Stimulated activated CD8-positive, alpha-beta memory T cell treated with anti-CD3 and anti-CD28 coated beads, Interleukin-7, amount 100 ng/mL, for 1 hour (primary cell): ENCODE measurements at regions not wholly inside any gene's neighbourhood (a gene's known extent, or its start where the extent isn't known, plus 50 kb on each side); places are given as distances from the start of the nearest gene placed in this dataset.
"Not testable (repeated sequence)": the region's sequence is repeated elsewhere in the genome, so short reads cannot be mapped to it uniquely, and the experiment has no call there.

ENCODE experiments used
- DNase-seq, 2 donors: peaks; one replicate each; pipeline ENCODE4 v3.0.0-alpha.2; 2020; ENCODE audit warnings: low read depth in 2 of 2

DNA sequence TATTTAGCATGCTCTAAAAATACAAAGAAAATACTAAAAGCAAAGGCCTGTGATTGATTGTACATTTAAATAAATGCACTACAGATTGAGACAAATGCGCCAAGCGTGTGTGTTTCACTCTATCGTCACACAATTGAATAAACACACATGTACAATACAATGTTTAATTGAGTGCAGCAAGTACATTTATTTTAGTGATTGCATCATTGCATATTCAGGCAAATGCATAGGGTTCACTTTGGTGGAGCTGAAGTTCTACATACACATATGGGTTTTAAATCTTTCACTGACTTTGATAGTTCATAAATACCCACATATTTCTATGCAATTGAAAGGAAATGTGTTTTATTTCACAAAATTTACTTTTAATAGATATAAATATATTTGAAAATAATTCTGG lies 750.6 kb upstream of the MMS22L start:
- DNase-seq = no peak

DNA sequence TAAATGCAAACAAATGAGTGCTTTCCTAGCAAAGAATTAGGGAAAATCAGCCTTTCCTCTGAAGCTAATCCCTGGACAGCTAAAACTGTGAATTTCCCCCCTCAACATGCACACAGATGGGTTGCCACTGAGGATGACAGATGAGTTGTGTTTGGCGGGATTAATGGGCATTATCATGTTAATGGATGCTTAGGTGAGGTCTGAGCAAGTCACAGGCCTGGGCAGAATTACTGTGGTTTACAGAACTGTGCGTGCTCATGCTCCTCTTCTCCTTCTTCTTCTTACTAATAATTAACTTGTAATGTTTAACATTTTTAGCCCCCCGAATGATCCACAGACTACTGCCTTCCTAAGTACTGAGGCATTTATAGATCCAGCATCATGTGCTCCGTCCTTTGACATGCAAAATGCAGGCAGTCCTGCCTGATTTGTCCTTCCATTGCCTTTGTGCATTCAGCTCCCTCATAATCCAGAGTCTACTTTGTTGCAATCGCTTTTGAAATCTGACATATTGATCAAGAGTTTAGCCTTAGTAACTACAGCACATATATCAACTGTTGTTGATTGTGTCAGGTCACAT lies 753.4 kb upstream of the MMS22L start:
- DNase-seq = no peak

DNA sequence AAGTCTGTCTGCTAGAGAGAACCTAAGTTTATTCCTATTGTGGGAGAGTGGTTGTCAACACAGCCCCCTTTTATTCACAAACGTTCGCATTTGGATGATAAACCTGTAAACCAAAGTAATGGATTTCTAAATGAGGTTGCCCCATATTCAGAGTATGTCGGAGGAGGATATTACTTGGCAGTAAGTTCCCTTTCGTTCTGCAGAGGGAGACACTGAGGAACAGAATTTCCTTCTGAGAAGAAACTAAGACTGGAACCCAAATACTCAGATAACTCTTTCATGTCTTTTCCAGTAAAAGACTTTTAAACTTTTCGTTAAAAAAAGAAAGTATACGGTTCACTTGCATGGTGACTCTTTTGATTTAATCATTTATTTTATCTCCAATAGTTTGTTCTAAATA lies 754.6 kb upstream of the MMS22L start:
- DNase-seq = no peak

DNA sequence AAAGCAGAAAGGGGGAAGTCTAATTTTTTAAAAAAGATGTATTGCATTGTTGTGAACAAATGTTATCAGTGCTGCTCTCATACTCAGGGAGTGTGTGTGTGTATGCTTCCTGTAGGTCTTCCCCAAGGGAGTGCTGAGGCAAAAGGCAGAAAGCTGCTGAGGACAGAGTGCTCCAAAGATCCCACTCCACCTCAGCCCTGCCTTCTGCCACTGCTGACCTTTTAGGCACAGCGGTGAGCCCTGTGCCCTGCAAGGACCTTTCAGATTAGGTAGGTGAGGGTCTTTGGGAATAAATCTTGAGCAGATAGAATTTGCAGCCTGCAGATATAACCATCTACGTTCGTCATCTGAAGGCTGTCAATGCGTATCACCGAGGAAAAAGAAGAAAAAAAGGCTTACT lies 756.4 kb upstream of the MMS22L start:
- no peak for DNase-seq

DNA sequence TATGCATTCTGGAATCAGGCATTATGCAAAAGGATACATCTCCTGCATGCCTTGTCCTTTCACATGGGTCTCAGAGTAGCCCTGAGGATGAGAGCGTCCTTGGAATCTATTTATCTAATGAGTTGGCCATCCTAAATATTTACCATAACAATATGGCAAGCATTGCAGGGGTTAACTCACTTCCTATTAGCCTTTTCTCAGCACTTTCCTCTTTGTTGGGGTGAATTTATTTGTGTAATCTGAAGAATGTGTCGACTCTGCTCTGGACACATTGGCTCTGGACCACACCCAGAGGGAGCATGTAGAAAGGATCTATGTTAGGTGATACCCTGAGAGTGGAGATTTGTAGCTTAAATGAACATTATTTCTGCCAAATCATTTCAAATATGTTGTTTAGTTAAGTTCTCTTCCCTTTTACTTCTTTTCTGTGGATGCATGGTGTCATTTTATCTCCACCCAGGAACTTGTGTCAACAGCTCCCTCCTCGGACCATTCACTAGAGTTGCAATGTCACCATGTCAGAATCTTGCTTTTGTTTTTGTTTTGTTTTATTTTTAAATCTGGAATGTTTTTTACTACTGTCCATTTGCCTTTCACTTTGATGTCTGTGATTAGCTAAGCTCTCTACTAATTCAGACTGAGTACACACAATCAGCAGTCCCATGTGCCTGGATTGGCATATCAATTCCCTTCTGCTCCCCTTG lies 757.0 kb upstream of the MMS22L start:
- DNase-seq = no peak

DNA sequence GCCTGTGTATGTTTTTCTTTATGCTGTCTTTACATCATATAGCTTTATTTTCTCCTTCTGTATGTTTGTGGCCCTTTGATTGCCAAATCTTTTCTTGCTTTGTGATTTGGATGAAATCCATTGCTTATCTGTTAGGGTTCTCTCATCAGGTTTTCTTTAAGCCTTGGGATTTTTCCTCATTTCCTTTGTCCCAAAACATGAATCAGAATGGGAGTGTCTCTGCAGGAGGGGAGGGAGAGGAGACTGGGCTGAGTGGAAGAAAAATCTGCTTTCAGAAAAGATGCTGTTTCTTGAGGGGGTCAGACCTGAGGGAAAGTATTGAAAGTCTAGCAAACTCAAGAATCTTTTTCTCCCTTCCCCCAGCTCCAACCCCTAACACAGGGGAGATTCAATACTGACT lies 758.0 kb upstream of the MMS22L start:
- DNase-seq = no peak

DNA sequence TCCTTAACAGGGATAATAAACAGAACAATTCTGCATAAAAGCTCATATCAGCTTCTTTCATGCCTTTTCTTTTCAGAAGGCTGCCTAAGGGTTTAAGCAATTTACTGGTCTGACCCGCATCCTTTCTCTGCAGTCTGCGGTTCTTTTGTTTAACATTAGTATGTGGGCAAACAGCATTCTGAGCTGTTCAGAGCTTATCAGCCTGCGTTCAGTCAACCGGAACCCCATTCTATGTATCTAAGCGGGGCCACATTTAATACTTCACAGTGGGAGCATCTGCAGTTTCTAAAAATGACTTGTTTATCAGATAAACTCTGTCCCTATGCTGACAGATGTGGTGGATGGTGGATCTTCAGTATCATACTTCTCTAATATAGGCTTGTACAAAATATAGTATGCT lies 758.9 kb upstream of the MMS22L start:
- DNase-seq = no peak

DNA sequence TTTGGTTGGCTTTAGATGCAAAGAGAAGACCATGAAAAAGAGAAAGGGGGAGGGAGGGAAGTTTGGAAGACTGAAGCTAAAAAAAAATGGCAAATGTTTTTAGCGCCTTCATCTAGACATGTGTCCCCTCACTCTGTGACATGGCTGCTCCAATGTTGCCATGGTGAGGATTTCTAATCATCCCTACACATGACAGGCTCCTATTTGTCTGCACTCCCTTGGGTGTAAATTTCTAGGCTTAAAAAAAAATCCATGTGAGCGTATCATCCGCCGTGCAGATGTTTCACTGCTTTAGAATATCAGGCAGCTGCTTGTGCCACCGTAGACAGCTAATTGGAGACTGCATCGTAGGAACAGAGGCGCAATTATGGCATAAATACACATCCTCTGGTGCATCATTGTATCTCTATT lies 761.1 kb upstream of the MMS22L start:
- DNase-seq = no peak

DNA sequence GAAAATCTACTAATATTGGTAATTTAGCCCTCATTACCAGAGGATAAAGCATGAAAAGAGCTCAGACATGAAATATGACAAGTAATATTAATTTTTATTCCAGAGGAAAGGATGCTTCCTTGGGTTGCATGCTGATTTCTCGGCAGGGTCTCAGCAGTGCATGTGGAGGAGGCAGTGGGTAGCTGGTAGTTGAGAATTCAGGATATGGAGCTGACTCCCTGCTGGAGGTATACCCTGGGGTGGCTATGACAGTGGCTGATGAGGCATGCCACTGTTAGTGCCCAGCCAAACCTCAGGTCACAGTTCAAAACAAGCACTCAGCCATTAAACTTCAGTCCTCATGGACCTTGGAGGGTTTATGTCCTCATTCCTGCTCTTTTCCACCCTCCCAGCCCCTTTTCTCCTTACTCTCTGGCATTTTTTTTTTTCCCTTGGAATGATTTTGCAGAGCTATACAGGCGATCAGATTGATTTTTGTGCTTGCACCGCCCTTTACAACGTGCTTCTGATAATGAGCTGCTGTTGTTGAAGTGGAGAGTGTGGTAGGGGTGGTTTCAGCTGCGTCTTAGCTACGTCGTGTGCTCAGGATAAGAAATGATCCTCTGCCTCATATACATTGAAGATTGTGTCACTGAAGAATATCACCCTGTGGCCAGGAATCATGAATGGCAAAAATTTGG lies 761.9 kb upstream of the MMS22L start:
- no peak for DNase-seq

DNA sequence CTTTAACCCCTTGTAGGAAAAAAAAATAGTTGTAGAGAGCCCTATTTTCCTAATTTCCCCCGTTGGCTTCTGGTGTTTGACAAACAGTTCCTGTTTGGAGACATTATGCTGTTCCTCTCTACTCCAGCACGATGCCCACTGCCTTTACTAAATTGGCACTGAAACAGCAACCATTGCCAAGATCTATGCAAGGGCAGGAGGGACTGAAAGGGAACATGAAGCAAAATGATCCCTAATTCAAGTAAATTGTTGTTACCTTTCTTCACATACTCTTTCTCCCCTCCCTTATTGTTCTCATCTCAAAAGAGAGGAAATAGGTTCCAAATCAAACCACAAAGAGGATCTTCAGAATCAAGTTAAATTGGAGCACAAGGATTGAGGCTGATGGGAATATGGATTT lies 764.1 kb upstream of the MMS22L start:
- no peak for DNase-seq

DNA sequence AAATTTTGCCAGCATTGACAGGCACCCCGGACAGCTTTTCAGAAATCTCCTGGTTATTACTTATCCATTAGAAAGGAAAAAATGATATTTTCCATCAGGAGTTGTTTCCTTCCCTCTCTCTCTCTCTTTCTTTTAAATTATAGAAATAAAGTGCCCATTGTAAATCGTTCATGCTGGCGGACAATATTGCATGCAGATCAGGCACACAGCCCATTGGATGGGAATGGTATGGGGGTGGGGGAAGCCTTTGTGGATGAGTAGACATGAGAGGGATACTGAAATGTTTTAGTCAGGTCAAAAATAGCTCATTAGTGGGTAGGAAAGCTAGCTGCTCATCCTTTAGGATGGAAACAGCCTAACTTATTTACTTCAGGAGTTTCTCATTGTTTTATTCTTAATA lies 764.9 kb upstream of the MMS22L start:
- DNase-seq = no peak

DNA sequence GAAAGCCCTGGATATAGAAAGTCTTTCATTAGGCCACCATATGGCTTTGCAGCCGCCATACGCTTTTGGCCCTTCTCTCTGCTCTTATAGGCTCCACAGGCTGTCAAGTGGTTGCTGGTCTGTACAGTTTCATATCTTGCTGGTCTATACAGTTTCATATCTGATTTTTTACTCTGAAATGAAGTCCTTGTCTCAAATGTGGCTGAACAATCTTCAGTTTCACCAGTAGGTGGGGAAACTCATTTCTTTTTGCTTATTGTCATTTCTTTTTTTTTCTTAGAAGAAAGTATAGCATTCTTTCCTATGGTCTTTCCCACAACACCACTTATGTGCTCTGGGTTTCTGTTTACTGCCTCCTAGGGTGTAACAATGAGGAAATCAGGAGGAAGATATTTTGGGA lies 771.4 kb upstream of the MMS22L start:
- no peak for DNase-seq

DNA sequence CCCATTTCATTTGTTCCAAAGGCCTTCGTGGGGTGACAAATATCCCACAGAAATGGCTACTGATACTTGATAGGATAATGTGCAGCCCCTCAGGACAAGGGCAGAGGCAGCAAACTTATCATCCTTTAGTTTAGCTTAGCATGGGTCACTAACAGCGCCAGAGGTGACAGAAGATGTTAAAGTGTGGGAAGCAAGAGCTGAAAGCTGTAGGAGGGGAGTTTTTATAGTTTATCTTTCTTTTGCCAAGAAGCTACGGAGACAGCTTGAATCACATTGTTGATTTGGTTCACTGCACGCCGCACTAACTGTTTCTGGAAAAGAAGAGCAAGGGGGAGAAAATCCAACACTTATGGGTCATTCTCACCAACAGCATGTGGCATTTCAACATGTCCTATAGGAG lies 773.9 kb upstream of the MMS22L start:
- DNase-seq = no peak

DNA sequence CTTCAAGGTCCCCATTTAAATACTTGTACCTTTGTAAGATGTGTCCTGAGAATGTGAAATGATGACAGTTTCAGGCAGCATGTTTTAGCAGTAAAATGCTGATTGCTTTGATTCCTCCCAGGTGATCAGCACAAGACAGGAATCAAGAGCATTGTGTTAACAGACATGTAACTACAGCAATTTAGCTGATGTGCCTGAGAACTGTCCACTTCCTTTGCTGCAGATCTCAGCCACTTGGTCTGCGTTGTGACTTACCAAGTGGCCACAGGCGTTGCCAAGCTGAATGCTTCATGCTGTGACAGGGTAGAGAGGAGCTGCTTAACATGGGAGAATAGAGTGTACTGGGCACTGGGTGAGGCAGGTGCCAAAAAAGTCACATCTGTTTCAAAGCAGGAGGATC lies 767.0 kb upstream of the POU3F2 start:
- no peak for DNase-seq

DNA sequence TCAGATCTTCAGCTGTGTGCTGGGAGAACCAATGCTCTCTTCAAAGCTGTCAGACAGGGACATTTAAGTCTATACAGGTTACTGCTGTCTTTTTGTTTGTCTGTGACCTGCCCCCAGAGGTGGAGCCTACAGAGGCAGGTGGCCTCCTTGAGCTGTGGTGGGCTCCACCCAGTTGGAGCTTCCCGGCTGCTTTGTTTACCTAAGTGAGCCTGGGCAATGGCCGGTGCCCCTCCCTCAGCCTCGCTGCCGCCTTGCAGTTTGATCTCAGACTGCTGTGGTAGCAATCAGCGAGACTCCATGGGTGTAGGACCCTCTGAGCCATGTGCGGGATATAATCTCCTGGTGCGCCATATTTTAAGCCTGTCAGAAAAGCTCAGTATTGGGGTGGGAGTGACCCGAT lies 745.8 kb upstream of the POU3F2 start:
- DNase-seq = not testable (repeated sequence)

DNA sequence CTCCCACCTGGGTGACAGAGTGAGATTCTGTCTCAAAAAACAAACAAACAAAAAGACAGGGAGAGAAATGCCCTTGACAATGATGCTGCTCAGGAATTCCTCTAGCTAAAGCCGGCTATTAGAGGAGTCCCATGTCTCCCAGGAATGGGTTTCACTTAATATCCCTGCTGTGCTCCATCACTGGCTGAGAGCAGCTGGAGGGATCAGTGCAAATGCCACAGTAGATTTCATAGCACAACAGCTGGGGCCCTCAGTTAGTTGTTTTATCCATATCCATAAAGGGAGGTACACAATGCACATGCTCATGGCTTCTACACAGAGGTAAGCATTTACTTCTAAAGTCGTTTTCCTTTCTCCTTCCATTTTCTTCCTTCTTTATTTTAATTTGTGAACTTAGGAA lies 742.0 kb upstream of the POU3F2 start:
- no peak for DNase-seq

DNA sequence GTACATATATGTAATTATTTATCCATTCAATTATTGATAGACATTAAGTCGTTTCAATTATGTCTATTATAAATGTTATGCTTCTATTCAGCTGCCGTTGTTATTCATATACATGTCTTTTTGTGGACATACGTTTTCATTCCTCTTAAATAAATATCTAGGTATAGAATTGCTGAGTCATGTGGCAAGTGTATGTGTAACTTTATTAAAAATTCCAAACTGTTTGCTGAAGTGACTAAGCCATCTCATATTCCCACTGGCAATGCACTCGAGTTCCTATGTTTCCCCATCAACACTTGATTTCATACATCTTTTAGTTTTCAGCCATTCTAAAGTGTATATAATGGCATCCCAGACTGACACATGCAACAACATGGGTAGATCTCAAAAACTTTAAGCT lies 739.7 kb upstream of the POU3F2 start:
- DNase-seq = no peak

DNA sequence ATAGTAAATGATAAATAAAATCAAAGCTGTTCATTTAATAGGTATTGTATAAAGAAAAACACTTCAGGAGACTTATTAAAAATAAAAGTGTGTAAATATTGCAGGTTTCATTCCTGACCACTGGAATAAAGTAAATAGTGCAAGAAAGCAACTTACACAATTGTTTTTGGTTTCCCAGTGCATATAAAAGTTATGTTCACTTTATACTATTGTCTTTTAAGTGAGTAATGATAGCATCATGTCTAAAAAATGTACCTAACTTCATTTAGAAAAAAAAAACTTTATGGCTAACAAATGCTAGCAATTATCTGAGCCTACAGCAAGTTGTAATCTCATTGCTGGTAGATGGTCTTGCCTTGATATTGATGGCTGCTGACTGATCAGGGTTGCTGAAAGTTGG lies 726.6 kb upstream of the POU3F2 start:
- no peak for DNase-seq

DNA sequence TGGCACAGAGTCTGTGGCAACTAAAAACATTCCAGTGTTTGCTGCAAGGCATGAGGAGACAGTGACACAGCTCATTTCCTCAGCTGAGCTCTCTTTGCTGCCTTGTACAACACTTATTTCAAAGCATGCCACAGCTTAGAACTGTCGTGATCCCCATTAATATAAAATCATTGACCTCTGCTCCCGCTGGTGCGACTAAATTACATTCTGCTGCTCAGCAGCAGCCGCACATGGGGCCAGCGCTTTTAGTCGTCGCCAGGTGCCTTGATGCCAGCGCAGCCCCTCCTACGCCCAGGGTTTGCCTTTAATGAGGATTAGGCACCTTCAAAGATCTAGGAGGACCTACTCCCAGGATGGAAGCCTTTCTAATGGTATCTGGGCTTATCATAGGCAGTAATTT lies 717.9 kb upstream of the POU3F2 start:
- DNase-seq = no peak

DNA sequence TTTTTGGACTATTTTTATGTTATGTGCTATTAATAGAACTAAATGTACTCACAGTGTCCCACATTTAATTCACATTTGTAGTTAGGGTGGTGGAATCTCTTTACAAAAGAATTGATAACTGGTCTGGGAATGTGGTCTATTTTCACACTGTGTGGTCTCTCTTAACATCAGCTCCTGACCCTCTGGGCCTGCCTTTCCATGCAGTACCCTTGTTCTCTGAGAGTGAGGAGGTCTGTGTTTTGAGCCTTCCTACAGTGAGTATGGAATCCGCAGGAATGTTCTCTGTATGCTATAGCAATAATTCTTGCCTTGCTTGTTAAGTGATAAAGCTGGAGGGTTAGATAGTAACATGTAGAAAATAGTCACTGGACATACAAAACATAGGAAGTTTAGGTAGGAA lies 717.3 kb upstream of the POU3F2 start:
- no peak for DNase-seq

DNA sequence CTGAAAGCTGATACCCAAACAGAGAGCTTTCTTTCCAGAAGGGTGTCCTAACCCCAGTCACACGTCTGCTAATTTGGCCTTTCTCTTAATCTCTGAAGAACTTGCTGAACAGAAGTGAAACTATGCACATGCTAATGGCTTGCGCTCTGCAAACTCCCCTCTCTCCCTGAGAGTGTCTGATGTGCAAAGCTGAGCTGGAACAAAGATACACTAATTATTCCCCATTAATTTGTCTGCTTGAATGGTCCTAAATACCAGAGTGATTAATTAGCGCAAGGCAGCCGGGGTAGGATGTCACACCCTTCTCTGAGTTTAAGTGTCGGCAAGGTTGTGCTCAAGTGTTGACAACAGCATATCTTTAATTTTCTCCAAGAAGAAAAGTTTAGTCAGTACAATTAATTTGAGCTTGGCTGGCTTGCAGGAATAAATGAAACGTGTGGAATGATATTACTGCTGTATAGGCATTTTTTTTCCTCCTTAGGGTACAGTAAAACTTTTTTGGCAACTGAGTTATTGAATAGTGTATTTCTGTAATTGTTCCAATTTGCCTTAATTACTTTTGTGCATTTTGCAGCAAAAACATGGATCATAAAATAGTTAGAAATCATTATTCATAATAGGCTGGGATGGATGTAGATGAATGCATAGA lies 715.9 kb upstream of the POU3F2 start:
- no peak for DNase-seq

DNA sequence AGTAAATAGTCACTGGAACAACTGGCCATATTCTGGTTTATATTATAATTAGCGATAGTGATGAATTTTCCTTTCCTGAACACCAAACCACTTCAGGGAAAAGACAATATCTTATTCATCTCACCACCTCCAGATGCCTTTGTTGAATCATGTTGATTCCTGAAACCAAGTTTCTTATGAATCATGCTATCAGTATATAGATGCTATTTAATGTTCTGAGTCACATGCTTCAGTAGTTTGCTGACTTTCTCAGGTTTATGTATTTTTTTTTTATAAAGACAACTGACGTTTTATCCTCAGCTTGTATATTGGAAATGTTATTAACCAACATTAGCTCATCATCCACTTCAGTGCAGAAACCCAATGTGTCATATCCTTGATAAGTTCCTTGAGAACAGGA lies 710.2 kb upstream of the POU3F2 start:
- no peak for DNase-seq
